Brain pericyte (primary cell): ENCODE measurements at regions not wholly inside any gene's neighbourhood (a gene's known extent, or its start where the extent isn't known, plus 50 kb on each side); places are given as distances from the start of the nearest gene placed in this dataset.

ENCODE experiments used
- DNase-seq: peaks from one replicate; pipeline ENCODE4 v3.0.0-alpha.2; 2012; ENCODE audit warnings: low read depth, low spot score

- DNase-seq, result no peak
Observed at GRCh38 chr5:82363524-82363923, 85.4 kb upstream of the RPS23 start.

- no peak for DNase-seq
Observed at GRCh38 chr5:82362636-82363035, 84.5 kb upstream of the RPS23 start.

- DNase-seq, result no peak
Observed at GRCh38 chr5:82360022-82360421, 81.9 kb upstream of the RPS23 start.

- no peak for DNase-seq
Observed at GRCh38 chr5:82359272-82359671, 81.1 kb upstream of the RPS23 start.

- no peak for DNase-seq
Observed at GRCh38 chr5:82358457-82358856, 80.3 kb upstream of the RPS23 start.

GRCh38 chr5:82356808-82357671 is 78.9 kb upstream of the RPS23 start:
- DNase-seq, result no peak

GRCh38 chr5:82356021-82356420 is 77.9 kb upstream of the RPS23 start:
- DNase-seq, result no peak

GRCh38 chr5:82355496-82355895 is 77.3 kb upstream of the RPS23 start:
- no peak for DNase-seq

- DNase-seq, result no peak
Observed at GRCh38 chr5:82355053-82355452, 76.9 kb upstream of the RPS23 start.

GRCh38 chr5:82354543-82354942 is 76.4 kb upstream of the RPS23 start:
- no peak for DNase-seq

GRCh38 chr5:82353522-82353921 is 75.4 kb upstream of the RPS23 start:
- no peak for DNase-seq

- no peak for DNase-seq
Observed at GRCh38 chr5:82352146-82352791, 74.1 kb upstream of the RPS23 start.

GRCh38 chr5:82351754-82352145 is 73.6 kb upstream of the RPS23 start:
- DNase-seq, result no peak

- no peak for DNase-seq
Observed at GRCh38 chr5:82351297-82351696, 73.1 kb upstream of the RPS23 start.

GRCh38 chr5:82349652-82350051 is 71.5 kb upstream of the RPS23 start:
- DNase-seq, result no peak

- DNase-seq, result no peak
Observed at GRCh38 chr5:82348784-82349425, 70.8 kb upstream of the RPS23 start.

GRCh38 chr5:82347201-82347865 is 69.2 kb upstream of the RPS23 start:
- peak; percentile 81 for DNase-seq

- DNase-seq, result no peak
Observed at GRCh38 chr5:82346399-82347165, 68.4 kb upstream of the RPS23 start.

GRCh38 chr5:82345108-82345507 is 67.0 kb upstream of the RPS23 start:
- DNase-seq, result no peak

GRCh38 chr5:82341325-82341724 is 63.2 kb upstream of the RPS23 start:
- no peak for DNase-seq

GRCh38 chr5:82340799-82341198 is 62.6 kb upstream of the RPS23 start:
- DNase-seq, result no peak
